GM21529 (cell line): ENCODE measurements at regions not wholly inside any gene's neighbourhood (a gene's known extent, or its start where the extent isn't known, plus 50 kb on each side); places are given as distances from the start of the nearest gene placed in this dataset.
A peak's percentile ranks its signal among the peaks of the same experiment; 100 is the strongest.
"Not testable (repeated sequence)": the region's sequence is repeated elsewhere in the genome, so short reads cannot be mapped to it uniquely, and the experiment has no call there.

ENCODE experiments used
- ATAC-seq: cut with Tn5 transposase; IDR thresholded peaks from one replicate; pipeline ENCODE4 v1.9.1; 2021; ENCODE audit not compliant: unreplicated experiment

DNA sequence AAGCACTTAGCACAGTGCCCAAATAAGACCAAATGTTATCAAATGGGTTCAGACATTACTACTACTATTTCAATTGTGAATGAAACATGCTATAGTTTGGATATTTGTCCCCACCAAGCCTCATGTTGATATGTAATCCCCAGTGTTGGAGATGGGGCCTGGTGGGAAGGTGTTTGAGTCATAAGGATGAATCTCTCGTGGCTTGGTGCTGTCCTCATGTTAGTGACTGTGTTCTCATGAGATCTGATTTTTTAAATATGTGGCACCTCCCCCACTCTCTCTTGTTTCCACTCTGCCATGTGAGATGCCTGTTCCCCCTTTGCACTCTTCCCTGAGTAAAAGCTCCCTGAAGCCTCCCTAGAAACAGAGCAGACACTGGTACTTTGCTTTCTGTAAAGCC, 148.7 kb upstream of the TGFBR2 start:
- ATAC-seq: no peak

DNA sequence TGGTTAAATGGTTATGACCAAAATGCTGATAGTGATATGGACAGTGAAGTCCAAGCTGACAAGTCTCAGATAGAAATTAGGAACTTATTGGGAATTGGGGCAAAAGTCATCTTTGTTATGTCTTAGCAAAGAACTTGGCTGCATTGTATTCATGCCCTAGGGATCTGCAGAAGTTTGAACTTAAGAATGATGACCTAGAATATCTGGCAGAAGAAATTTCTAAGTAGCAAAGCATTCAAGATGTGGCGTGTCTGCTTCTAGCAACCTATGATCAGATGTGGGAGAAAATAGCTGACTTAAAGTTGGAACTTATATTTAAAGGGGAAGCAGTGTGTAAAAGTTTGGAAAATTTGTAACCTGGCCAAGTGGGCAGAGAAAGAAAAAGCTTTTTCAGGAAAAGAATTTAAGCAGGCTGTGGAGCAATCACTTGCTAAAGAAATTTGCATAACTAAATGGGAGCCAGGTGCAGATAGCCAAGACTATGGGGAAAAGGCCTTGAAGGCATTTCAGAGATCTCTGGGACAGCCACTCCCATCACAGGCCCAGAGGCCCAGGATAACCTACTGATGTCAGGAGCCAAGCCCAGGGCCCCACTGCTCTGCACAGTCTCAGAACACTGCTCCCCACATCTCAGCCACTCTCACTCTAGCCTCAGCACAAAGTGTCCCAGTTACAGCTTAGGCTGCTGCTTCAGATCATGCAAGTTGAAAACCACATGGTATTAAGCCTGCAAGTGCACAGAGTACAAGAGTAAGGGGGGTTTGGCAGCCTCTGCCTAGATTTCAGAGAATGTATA, 147.8 kb upstream of the TGFBR2 start:
- no peak for ATAC-seq

DNA sequence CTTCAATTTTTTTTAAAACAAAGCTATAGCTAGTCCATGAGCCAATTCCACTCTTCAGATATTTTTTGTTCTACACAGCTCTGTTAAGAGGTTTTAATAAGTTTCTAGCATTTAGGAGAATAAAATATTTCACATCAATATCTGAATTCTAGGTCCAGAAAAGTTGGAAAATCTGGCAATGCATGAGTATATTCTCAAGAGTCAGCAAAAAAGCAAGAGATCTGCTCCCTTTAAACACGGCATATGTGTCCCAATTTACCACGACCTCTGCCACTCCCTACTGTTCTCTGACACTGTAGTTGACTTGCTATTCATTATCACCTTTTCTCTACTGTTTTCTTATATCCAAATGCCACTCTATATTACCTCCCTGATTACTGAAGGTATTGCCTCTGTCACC, 145.1 kb upstream of the TGFBR2 start:
- no peak for ATAC-seq

GRCh38 chr3:30462721-30463470, 143.5 kb upstream of the TGFBR2 start:
- ATAC-seq: no peak

DNA sequence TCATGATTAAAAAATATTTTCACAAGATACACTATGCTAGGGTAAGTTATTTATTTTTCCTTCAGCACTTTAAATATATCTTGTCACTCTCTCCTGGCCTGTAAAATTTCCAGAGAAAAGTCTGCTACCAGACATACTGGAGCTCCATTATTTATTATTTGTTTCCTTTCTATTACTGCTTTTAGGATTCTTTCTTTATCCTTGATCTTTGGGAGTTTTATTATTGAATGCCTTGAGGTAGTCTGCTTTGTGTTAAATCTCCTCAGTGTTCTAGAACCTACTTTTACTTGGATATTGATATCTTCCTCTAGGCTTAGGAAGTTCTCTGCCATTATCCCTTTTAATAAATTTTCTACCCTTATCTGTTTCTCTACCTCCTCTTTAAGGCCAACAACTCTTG, 142.0 kb upstream of the TGFBR2 start:
- no peak for ATAC-seq

GRCh38 chr3:30465454-30465853, 140.9 kb upstream of the TGFBR2 start:
- ATAC-seq: no peak

DNA sequence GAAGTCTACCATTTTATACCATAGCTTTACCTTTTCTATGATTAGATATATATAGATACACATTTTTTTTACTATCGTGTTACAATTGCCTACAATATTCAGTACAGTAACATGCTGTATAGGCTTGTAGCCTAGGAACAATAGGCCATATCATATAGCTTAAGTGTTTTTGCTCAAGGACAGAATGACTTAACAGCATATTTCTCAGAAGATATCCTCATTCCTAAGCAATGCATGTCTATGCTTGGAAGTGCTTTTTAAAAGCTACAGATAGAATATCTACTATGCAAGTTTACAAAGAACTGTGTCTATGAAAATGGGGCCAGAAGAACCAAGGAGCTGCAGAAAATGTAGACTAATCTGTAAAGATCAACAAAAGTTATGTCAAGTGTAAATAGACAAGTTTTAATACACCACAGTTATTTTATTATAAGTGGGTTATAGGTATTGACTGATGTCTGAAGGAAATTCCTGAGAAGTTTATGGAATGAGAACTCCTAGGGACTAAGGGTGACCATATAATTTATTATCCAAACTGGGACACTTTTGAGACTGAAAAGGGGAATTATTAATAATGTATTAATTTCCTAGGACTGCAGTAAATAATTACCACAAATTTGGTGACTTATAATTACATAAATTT, 138.7 kb upstream of the TGFBR2 start:
- no peak for ATAC-seq

GRCh38 chr3:30469133-30469532, 137.3 kb upstream of the TGFBR2 start:
- no peak for ATAC-seq

DNA sequence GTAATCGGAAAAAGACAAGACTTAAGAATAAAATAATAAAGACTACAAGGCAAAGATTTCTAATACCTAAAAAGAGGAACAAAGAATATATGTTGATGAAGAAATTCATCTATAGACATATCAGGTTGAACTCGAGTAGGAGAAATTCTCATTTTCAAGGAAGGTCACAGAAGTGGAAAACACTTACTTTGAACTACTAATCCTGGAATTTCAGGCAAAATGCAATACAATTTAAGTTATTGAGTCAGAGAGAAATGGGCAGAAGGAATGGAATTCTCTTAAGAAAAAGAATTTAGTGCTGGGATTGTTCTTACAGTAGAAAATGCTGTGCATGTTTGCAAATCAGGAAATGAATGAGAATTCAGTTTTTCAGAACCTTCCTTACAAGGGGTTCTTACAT, 135.9 kb upstream of the TGFBR2 start:
- no peak for ATAC-seq

GRCh38 chr3:30471066-30471465, 135.3 kb upstream of the TGFBR2 start:
- ATAC-seq: no peak

DNA sequence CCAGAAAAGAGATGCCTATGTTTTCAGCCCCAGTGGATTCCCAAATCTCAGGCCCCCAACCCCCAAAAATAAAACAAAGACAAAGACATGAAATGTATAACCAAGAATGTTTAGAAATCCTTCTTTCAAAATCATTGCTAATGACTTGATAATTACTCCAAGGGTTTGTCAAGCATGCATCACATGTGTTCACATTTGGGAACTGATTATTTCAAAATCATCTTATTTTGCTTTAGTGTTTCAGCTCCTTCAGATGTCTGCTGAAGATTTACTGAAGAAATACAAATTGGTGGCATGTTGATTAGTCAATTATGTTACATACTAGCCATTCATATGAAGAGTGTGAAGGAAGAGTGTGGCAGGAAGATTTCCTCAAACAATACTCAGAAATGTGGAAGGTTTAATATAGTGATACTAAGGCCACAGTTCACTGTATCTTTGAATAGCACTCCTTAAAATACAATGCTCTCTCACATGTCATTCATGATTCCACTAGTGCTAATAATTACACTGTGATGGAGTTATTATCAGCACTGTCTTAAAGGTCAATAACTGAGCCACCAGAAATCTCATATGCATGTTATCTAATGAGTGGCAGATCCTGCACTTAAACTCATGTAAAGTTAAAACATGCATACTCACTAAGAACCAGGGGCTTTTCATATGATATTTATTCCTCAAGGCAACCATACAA, 134.5 kb upstream of the TGFBR2 start:
- ATAC-seq: no peak

GRCh38 chr3:30473374-30474051, 132.9 kb upstream of the TGFBR2 start:
- no peak for ATAC-seq

GRCh38 chr3:30474371-30474770, 132.0 kb upstream of the TGFBR2 start:
- ATAC-seq: no peak

GRCh38 chr3:30475038-30475808, 131.2 kb upstream of the TGFBR2 start:
- ATAC-seq: peak; percentile 90

GRCh38 chr3:30475809-30476178, 130.6 kb upstream of the TGFBR2 start:
- no peak for ATAC-seq

DNA sequence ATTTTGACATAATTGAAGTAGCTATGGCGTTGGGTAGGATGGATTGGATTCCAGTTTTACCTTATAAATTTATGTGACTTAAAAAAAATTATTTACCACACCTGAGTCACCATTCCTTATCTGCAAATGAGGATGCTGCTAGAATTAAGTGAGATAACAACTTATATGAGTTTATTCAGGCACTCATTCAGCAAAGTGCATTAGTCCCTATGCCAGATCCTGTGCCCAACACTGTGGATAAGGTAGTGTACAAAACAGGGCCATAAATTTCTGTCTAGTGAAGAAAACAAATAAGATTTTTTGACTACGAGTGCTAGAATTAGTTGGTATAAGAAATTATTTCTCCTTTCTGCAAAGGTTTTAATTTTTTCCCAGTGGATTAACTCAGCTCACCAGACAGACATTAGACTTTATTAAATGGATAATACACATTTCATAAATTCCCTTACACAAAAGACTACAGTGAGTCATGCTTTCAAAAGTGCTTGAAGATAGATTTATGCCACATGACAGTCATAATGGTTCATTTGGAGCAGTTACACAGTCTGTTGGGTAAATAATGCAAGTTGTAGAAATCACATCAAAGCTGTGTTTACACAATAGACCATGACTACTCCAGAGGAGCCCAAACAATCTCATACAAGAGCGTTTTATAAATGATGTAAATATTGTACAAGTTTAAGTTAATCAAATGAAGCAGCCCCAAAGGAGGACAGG, 129.9 kb upstream of the TGFBR2 start:
- ATAC-seq: no peak

- ATAC-seq: no peak
These were observed 129.1 kb upstream of the TGFBR2 start for GRCh38 chr3:30477149-30477921.

GRCh38 chr3:30479737-30480136, 126.7 kb upstream of the TGFBR2 start:
- ATAC-seq: not testable (repeated sequence)

DNA sequence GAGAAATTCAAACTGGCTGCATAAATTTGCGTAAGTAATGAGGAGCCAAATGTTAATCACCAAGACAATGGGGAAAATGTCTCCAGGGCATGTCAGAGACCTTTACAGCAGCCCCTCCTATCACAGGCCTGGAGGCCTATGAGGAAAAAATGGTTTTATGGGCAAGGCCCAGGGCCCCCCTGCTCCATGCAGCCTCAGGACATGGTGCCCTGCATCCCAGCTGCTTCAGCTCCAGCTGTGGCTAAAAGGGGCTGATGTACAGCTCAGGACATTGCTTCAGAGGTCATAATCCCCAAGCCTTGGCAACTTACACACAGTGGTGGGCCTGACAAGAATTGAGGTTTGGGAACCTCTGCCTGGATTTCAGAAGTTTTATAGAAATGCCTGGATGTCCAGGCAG, 126.2 kb upstream of the TGFBR2 start:
- ATAC-seq: not testable (repeated sequence)
